ENCODE measurements at regions not wholly inside any gene's neighbourhood (a gene's known extent, or its start where the extent isn't known, plus 50 kb on each side); places are given as distances from the start of the nearest gene placed in this dataset.

GRCh38 chr6:134389658-134390057 is 71.7 kb upstream of the SGK1 start:
- peaks cover 0 to 5% (median 1%) of the 10 kb centered on the region in 4 experiments; a peak in 3 of 7 replicates for H3K4me1 ChIP-seq (replicated peaks in 1 of 4; ENCODE audit: control insufficient read depth in 3 of 4, insufficient read depth in 4 of 4, low read length in 3 of 4)
- POLR2A ChIA-PET (ENCODE audit: partially characterized antibody) = interaction anchor here (0.9 kb wide), 1 partner anchor 9 kb away, joined by 4 read pairs; no protein-coding TSS in a partner anchor
- 75% methylated on average over 3 of the region's 3 CpGs; no CpG with 5 or more reads in 1 of the 2 experiments for WGBS, 2 experiments (ENCODE audit: extremely low coverage in 1 of 2, insufficient coverage in 1 of 2, insufficient read length in 1 of 2, insufficient replicate concordance in 2 of 2, low coverage in 1 of 2, low lambda C conversion rate in 2 of 2, missing lambda C conversion rate in 1 of 2)
- no peak for FAIRE-seq
- H4K91ac ChIP-seq (replicated peaks; ENCODE audit: insufficient read length, low read length) = no peak overlapping the region
- H3K9ac ChIP-seq (replicated peaks in 1 of 4; ENCODE audit: extremely low read depth in 1 of 4, low read depth in 3 of 4, low read length in 3 of 4) = no peak overlapping the region
- H3K27me3 ChIP-seq (replicated peaks in 1 of 4; ENCODE audit: control insufficient read depth in 3 of 4, extremely low read depth in 1 of 4, insufficient read depth in 3 of 4, low read length in 3 of 4) = no peaks in the 10 kb centered on the region
- H3K18ac ChIP-seq (ENCODE audit: extremely low read depth, low read length) = no peak overlapping the region
- H3K79me1 ChIP-seq (ENCODE audit: low read depth, low read length) = no peaks in the 10 kb centered on the region
- no peaks in the 10 kb centered on the region for H3K36me3 ChIP-seq (ENCODE audit: control insufficient read depth in 2 of 4, insufficient read depth in 4 of 4, low read length in 3 of 4)
- CTCF ChIA-PET (ENCODE audit: partially characterized antibody) = interaction anchor here (1.5 kb wide), 1 partner anchor 433 kb away, joined by 3 read pairs; no protein-coding TSS in a partner anchor
- no peaks in the 10 kb centered on the region for H3K79me2 ChIP-seq (ENCODE audit: control insufficient read depth in 1 of 2, insufficient read depth in 2 of 2, low read length in 2 of 2)
- H3K9me3 ChIP-seq (ENCODE audit: insufficient read depth in 2 of 2, low read depth in 1 of 2, low read length in 1 of 2) = no peaks in the 10 kb centered on the region
- no peaks in the 10 kb centered on the region for H3K23me2 ChIP-seq (ENCODE audit: low read depth, low read length)
- no peak overlapping the region for H2BK120ac ChIP-seq (replicated peaks; ENCODE audit: low read depth, low read length)
- no peak overlapping the region for H3K4me3 ChIP-seq (ENCODE audit: extremely low read depth in 1 of 4, insufficient read depth in 2 of 4, low read depth in 3 of 4, low read length in 4 of 4)
- no peak overlapping the region for H2BK12ac ChIP-seq (ENCODE audit: low read depth, low read length)
- H3K14ac ChIP-seq (ENCODE audit: insufficient read length) = no peak overlapping the region
- no peaks in the 10 kb centered on the region for H4K20me1 ChIP-seq (replicated peaks in 1 of 2; ENCODE audit: control insufficient read depth in 1 of 2, insufficient read depth in 2 of 2, low read length in 2 of 2)
- H2AK5ac ChIP-seq (ENCODE audit: low read depth, low read length) = no peak overlapping the region
- H3K27ac ChIP-seq (ENCODE audit: low read depth, low read length) = no peak overlapping the region
- H3K4ac ChIP-seq (replicated peaks; ENCODE audit: insufficient read length, low read depth, low read length) = no peak overlapping the region
- H2BK15ac ChIP-seq (ENCODE audit: low read length) = no peak overlapping the region
- no peak overlapping the region for H3K56ac ChIP-seq (replicated peaks; ENCODE audit: insufficient read length, low read depth, low read length)
- no peak overlapping the region for H3K4me2 ChIP-seq (ENCODE audit: insufficient read depth in 1 of 2, low read depth in 2 of 2, low read length in 2 of 2)
- no peak overlapping the region for H2AFZ ChIP-seq (ENCODE audit: low read length)
- no peak overlapping the region for H2BK20ac ChIP-seq (ENCODE audit: low read length)
- H2BK5ac ChIP-seq (ENCODE audit: low read depth, low read length) = no peak overlapping the region
- no peak overlapping the region for H4K8ac ChIP-seq (ENCODE audit: extremely low read depth, insufficient read depth, low read length)
- no peak overlapping the region for H4K5ac ChIP-seq (ENCODE audit: insufficient read length, low read depth, low read length)
- no peak overlapping the region for H3K23ac ChIP-seq (ENCODE audit: insufficient read length)
- DNase-seq (ENCODE audit: low read depth in 1 of 2, low spot score in 2 of 2) = no peak
- TF ChIP-seq HDAC2 (IDR thresholded peaks at IDR 0.05; ENCODE audit: borderline replicate concordance in 1 of 2, low read depth in 2 of 2, low read length in 2 of 2) (no peak), SIN3A (conservative IDR thresholded peaks at IDR 0.05 in 1 of 2, IDR thresholded peaks at IDR 0.05 in 1 of 2; ENCODE audit: low read depth in 1 of 2, low read length in 2 of 2) (no peak), CTCF (IDR thresholded peaks at IDR 0.05; ENCODE audit: control extremely low read depth in 1 of 3, insufficient read depth in 1 of 3, low read depth in 1 of 3, low read length in 3 of 3) (no peak), EP300 (IDR thresholded peaks at IDR 0.05; ENCODE audit: borderline replicate concordance in 1 of 2, low read depth in 2 of 2, low read length in 2 of 2) (no peak), CTBP2 (IDR thresholded peaks at IDR 0.05; ENCODE audit: borderline replicate concordance, insufficient read depth, insufficient read length, low read length) (no peak), BACH1 (IDR thresholded peaks at IDR 0.05; ENCODE audit: low read length) (no peak), SUZ12 (IDR thresholded peaks at IDR 0.05; ENCODE audit: low read length) (no peak), CHD2 (IDR thresholded peaks at IDR 0.05; ENCODE audit: low read length) (no peak)
